CD14-positive monocyte (primary cell): ENCODE measurements at regions not wholly inside any gene's neighbourhood (a gene's known extent, or its start where the extent isn't known, plus 50 kb on each side); places are given as distances from the start of the nearest gene placed in this dataset.

ENCODE experiments used
- DNase-seq, 3 donors: peaks; one replicate each; pipeline ENCODE4 v3.0.0-alpha.2; 2011 to 2022
- H2AFZ ChIP-seq: 2 replicates; pipeline ENCODE4 v1.6.0; 2012; ENCODE audit warnings: mild to moderate bottlenecking, low read depth, low read length, inconsistent platforms; ENCODE audit not compliant: insufficient read depth, poor library complexity, severe bottlenecking
- H3K27ac ChIP-seq, 2 donors: 1 replicate in 1 of 2; 2 replicates in 1 of 2; pipeline ENCODE4 v1.5.1; 2012 to 2013; ENCODE audit warnings: low read length in 2 of 2, control low read depth in 1 of 2, inconsistent platforms in 1 of 2, low read depth in 1 of 2, mild to moderate bottlenecking in 1 of 2
- H3K27me3 ChIP-seq, 2 donors: one replicate each; pipeline versions ENCODE4 v1.6.0 to v1.6.1; 2011 to 2013; ENCODE audit warnings: low read length in 2 of 2; ENCODE audit not compliant: control insufficient read depth in 2 of 2, insufficient read depth in 2 of 2
- H3K36me3 ChIP-seq, 2 donors: replicated peaks in 1 of 2; 1 replicate in 1 of 2; 2 replicates in 1 of 2; pipeline versions ENCODE4 v1.5.1 to v1.6.1; 2012 to 2013; ENCODE audit warnings: low read length in 2 of 2, control low read depth in 1 of 2, inconsistent platforms in 1 of 2, mild to moderate bottlenecking in 1 of 2; ENCODE audit not compliant: insufficient read depth in 2 of 2, control insufficient read depth in 1 of 2
- H3K4me1 ChIP-seq, 2 donors: 1 replicate in 1 of 2; 2 replicates in 1 of 2; pipeline versions ENCODE4 v1.5.1 to v1.6.1; 2012 to 2013; ENCODE audit warnings: low read length in 2 of 2, control low read depth in 1 of 2, inconsistent platforms in 1 of 2, mild to moderate bottlenecking in 1 of 2, moderate library complexity in 1 of 2; ENCODE audit not compliant: insufficient read depth in 2 of 2, control insufficient read depth in 1 of 2
- H3K4me2 ChIP-seq: replicated peaks from 2 replicates; pipeline ENCODE3; 2012; ENCODE audit warnings: low read length, moderate library complexity, mild to moderate bottlenecking; ENCODE audit not compliant: poor library complexity, severe bottlenecking; ENCODE audit errors: extremely low read depth
- H3K4me3 ChIP-seq, 3 experiments: fragments of 200-600 bp in 1 of 3; sonication (generic) in 1 of 3; replicated peaks in 1 of 3; 1 replicate in 2 of 3; 2 replicates in 1 of 3; pipeline ENCODE4 v1.5.1; 2011 to 2013; ENCODE audit warnings: low read length in 3 of 3, mild to moderate bottlenecking in 3 of 3, control low read depth in 2 of 3, low read depth in 2 of 3, inconsistent platforms in 1 of 3, moderate library complexity in 1 of 3
- H3K79me2 ChIP-seq: 2 replicates; pipeline ENCODE4 v1.6.0; 2012; ENCODE audit warnings: mild to moderate bottlenecking, control low read depth, inconsistent platforms, low read length, moderate library complexity; ENCODE audit not compliant: insufficient read depth
- H3K9ac ChIP-seq: 2 replicates; pipeline ENCODE4 v1.6.0; 2017; ENCODE audit warnings: low read length, mild to moderate bottlenecking; ENCODE audit not compliant: insufficient read depth, poor library complexity, severe bottlenecking
- H3K9me3 ChIP-seq, 2 donors: replicated peaks in 1 of 2; 1 replicate in 1 of 2; 2 replicates in 1 of 2; pipeline versions ENCODE4 v1.5.1 to v1.6.1; 2012 to 2013; ENCODE audit warnings: low read length in 2 of 2, control low read depth in 1 of 2; ENCODE audit not compliant: control insufficient read depth in 1 of 2, insufficient read depth in 1 of 2
- H4K20me1 ChIP-seq: 2 replicates; pipeline ENCODE4 v1.6.0; 2012; ENCODE audit warnings: mild to moderate bottlenecking, low read length, control low read depth, moderate library complexity; ENCODE audit not compliant: insufficient read depth
- H3K27ac Mint-ChIP-seq, 7 donors: one replicate each; pipeline ENCODE4 v1.8.0; 2020; ENCODE audit warnings: mild to moderate bottlenecking in 7 of 7, mixed read lengths in 7 of 7, moderate library complexity in 6 of 7, inconsistent platforms in 2 of 7
- H3K27me3 Mint-ChIP-seq, 3 donors: one replicate each; pipeline ENCODE4 v1.8.0; 2021 to 2022; ENCODE audit warnings: low read depth in 3 of 3, mild to moderate bottlenecking in 3 of 3, mixed read lengths in 3 of 3, moderate library complexity in 3 of 3, inconsistent platforms in 1 of 3
- H3K36me3 Mint-ChIP-seq, 2 donors: one replicate each; pipeline ENCODE4 v1.8.0; 2020; ENCODE audit warnings: mixed read lengths in 2 of 2, inconsistent platforms in 1 of 2, mild to moderate bottlenecking in 1 of 2
- H3K4me1 Mint-ChIP-seq: one replicate; pipeline ENCODE4 v1.8.0; 2020; ENCODE audit warnings: mild to moderate bottlenecking, mixed read lengths
- H3K4me3 Mint-ChIP-seq, 2 donors: one replicate each; pipeline ENCODE4 v1.8.0; 2020; ENCODE audit warnings: mild to moderate bottlenecking in 2 of 2, mixed read lengths in 2 of 2, moderate library complexity in 1 of 2
- H3K9me3 Mint-ChIP-seq, 7 donors: one replicate each; pipeline ENCODE4 v1.8.0; 2020 to 2022; ENCODE audit warnings: mixed read lengths in 7 of 7, mild to moderate bottlenecking in 6 of 7, moderate library complexity in 6 of 7, inconsistent platforms in 2 of 7
- CTCF ChIP-seq: fragments of 200-600 bp; IDR thresholded peaks from one replicate; pipeline ENCODE4 v1.8.0; 2022; ENCODE audit warnings: antibody characterized with exemption, mild to moderate bottlenecking
- WGBS: methylation state at CpG from one replicate; pipeline ENCODE4 v1.1.5; 2013; ENCODE audit warnings: missing lambda C conversion rate; ENCODE audit not compliant: insufficient coverage; 5-methylcytosine and 5-hydroxymethylcytosine counted together
- intact Hi-C, 2 donors: fragments of 100-400 bp; cut with micrococcal nuclease; formaldehyde crosslinking; loops; one replicate each; pipeline versions ENCODE4 v1.15.0 to v1.15.1; 2023

DNA sequence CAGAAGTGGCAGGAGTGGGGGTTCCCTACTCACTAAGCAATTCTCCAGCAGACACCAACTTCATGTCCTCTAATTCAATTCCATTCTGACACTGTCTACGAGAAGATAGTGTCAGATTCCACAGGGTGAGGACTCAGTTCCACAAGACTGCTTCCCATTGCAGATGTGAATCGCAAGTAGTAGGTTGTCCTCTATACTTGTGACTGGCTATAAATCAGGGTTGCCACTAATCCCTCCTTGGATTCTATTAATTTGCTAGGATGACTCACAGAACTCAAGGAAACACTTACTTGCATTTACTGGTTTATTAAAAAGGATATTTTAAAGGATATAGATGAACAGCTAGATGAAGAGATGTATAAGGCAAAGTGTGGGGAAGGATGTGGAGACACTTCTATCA is 184.1 kb upstream of the ACVR2A start:
- Histone ChIP-seq H3K36me3 (no peaks in the 10 kb centered on the region), H3K9me3 (no peaks in the 10 kb centered on the region), H3K4me1 (peaks cover 16 to 17% of the 10 kb centered on the region in 2 donors), H3K27ac (no peak overlapping the region), H3K79me2 (no peaks in the 10 kb centered on the region), H3K27me3 (no peaks in the 10 kb centered on the region), H4K20me1 (no peaks in the 10 kb centered on the region), H3K9ac (no peak overlapping the region), H2AFZ (no peak overlapping the region), H3K4me3 (no peak overlapping the region), H3K4me2 (no peak overlapping the region)
- WGBS: 90% methylated on average over 2 of the region's 2 CpGs
- DNase-seq: no peak
- Mint-ChIP-seq H3K9me3 (peaks cover 0 to 3% (median 0%) of the 10 kb centered on the region in 7 donors), H3K36me3 (peaks cover 0 to 6% of the 10 kb centered on the region in 2 donors), H3K27me3 (peaks cover 0 to 1% (median 0%) of the 10 kb centered on the region in 3 donors), H3K4me3 (no peak overlapping the region), H3K4me1 (peaks cover 22% of the 10 kb centered on the region), H3K27ac (no peak overlapping the region)
- no peak for TF ChIP-seq CTCF
- intact Hi-C loops: loop anchor here in 1 of 2 donors (10.0 kb wide), 1 partner anchor 96 kb away; no protein-coding TSS in a partner anchor

- H3K27ac ChIP-seq: no peak overlapping the region
- no peaks in the 10 kb centered on the region for H3K9me3 ChIP-seq
- H3K9ac ChIP-seq: no peak overlapping the region
- Mint-ChIP-seq H3K4me1 (peaks cover 13% of the 10 kb centered on the region), H3K9me3 (peaks cover 0 to 1% (median 0%) of the 10 kb centered on the region in 7 donors), H3K36me3 (peaks cover 0 to 4% of the 10 kb centered on the region in 2 donors), H3K27me3 (peaks cover 0 to 1% (median 0%) of the 10 kb centered on the region in 3 donors), H3K4me3 (no peak overlapping the region), H3K27ac (peak overlapping the region in 1 of 7 donors; percentile 9)
- H2AFZ ChIP-seq: no peak overlapping the region
- no peaks in the 10 kb centered on the region for H4K20me1 ChIP-seq
- H3K27me3 ChIP-seq: no peaks in the 10 kb centered on the region
- H3K4me3 ChIP-seq: no peak overlapping the region
- WGBS: 75% methylated on average over 1 of the region's 1 CpG
- no peak for DNase-seq
- H3K4me2 ChIP-seq: no peak overlapping the region
- peaks cover 7% of the 10 kb centered on the region in 2 donors for H3K4me1 ChIP-seq
- H3K36me3 ChIP-seq: no peaks in the 10 kb centered on the region
- no peaks in the 10 kb centered on the region for H3K79me2 ChIP-seq
- no peak for TF ChIP-seq CTCF
- intact Hi-C loops: no loop called here
Observed at GRCh38 chr2:147659051-147659450, 185.8 kb upstream of the ACVR2A start.
